ENCODE measurements at regions not wholly inside any gene's neighbourhood (a gene's known extent, or its start where the extent isn't known, plus 50 kb on each side); places are given as distances from the start of the nearest gene placed in this dataset.

DNA sequence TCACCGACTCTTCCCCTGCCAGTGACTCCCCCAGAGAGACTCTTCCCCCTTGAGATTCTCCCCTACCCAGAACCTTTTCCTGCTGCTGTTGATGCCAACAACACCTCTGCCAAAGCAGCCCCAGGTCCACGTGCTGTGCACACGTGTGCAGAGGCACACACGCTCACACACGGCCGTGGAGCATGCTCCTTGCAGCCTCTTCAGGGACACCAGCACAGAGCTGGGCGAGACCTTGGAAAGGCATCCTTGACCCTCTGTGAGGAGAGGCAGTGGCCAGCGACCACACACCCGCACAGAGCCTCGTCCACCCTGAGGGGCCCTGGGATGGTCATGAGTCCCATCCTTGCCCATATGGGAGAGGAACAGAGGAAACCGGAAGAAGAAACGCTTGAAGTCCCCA, 181.9 kb downstream of the RBFOX3 start:
- TF ChIP-seq, protein P1, sequence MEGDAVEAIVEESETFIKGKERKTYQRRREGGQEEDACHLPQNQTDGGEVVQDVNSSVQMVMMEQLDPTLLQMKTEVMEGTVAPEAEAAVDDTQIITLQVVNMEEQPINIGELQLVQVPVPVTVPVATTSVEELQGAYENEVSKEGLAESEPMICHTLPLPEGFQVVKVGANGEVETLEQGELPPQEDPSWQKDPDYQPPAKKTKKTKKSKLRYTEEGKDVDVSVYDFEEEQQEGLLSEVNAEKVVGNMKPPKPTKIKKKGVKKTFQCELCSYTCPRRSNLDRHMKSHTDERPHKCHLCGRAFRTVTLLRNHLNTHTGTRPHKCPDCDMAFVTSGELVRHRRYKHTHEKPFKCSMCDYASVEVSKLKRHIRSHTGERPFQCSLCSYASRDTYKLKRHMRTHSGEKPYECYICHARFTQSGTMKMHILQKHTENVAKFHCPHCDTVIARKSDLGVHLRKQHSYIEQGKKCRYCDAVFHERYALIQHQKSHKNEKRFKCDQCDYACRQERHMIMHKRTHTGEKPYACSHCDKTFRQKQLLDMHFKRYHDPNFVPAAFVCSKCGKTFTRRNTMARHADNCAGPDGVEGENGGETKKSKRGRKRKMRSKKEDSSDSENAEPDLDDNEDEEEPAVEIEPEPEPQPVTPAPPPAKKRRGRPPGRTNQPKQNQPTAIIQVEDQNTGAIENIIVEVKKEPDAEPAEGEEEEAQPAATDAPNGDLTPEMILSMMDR (optimal IDR thresholded peaks at IDR 0.05 in 1 of 3, IDR thresholded peaks at IDR 0.05 in 1 of 3, conservative IDR thresholded peaks at IDR 0.05 in 1 of 3; ENCODE audit: extremely low read depth in 1 of 3, insufficient read depth in 2 of 3, low read length in 3 of 3), result no peak
- TF ChIP-seq EZH2 (IDR thresholded peaks at IDR 0.05; ENCODE audit: low read length), result no peak

Data from keratinocyte (primary cell).